ENCODE measurements at regions not wholly inside any gene's neighbourhood (a gene's known extent, or its start where the extent isn't known, plus 50 kb on each side); places are given as distances from the start of the nearest gene placed in this dataset.

- no peak for TF ChIP-seq ZBTB10 (tag by site-specific recombination; IDR thresholded peaks at IDR 0.05)
These were observed 555.1 kb upstream of the CTNND2 start (continued) for GRCh38 chr5:12459326-12459725.

DNA sequence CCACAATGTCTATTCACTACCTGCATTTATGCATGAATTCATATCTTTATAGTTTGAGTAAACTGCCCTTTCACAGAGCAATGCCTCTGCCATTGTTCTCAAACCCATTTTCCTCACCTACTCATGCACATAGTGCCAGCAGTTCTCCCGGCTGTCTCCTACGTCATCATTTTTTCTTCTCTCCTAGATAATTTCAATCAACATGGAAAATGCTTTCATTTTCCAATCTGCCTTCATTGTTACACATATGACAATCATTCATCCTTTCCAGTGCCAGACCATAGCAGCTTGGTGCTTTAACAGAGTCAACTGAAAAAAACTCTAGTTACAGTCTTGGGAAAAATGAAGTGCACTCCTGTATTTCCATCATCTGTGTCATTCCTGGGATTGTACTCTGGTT, 514.8 kb upstream of the CTNND2 start:
- TF ChIP-seq ZNF175 (tag by site-specific recombination; IDR thresholded peaks at IDR 0.05), result no peak
- no peak for TF ChIP-seq ZNF677 (tag by site-specific recombination; IDR thresholded peaks at IDR 0.05)
- TF ChIP-seq KLF10 (tag by site-specific recombination; IDR thresholded peaks at IDR 0.05), result no peak
- no peak for TF ChIP-seq ZNF274 (IDR thresholded peaks at IDR 0.05; ENCODE audit: low read length)
- no peak for TF ChIP-seq ZNF274 (tag by site-specific recombination; IDR thresholded peaks at IDR 0.05; ENCODE audit: borderline replicate concordance)
- no peak for TF ChIP-seq KLF9 (tag by site-specific recombination; IDR thresholded peaks at IDR 0.05; ENCODE audit: low read depth)
- H3K4me1 ChIP-seq (ENCODE audit: control insufficient read depth, insufficient read depth, low read length), result no peaks in the 10 kb centered on the region
- no peak overlapping the region for H3K4me3 ChIP-seq (ENCODE audit: low read depth, low read length)
- no peaks in the 10 kb centered on the region for H3K9me3 ChIP-seq (ENCODE audit: control insufficient read depth, insufficient read depth, low read depth, low read length)
- no peaks in the 10 kb centered on the region for H3K36me3 ChIP-seq (ENCODE audit: control insufficient read depth in 2 of 2, insufficient read depth in 1 of 2, low read length in 2 of 2)
- POLR2A ChIA-PET, result no interaction called here
- CTCF ChIA-PET, result no interaction called here
- no peak overlapping the region for H3K27ac ChIP-seq (ENCODE audit: extremely low read depth, low read depth, low read length)

- H3K36me3 ChIP-seq (ENCODE audit: control insufficient read depth in 2 of 2, insufficient read depth in 1 of 2, low read length in 2 of 2), result no peaks in the 10 kb centered on the region
- no peak overlapping the region for H3K4me3 ChIP-seq (ENCODE audit: low read depth, low read length)
- ChIA-PET POLR2A (no interaction called here), CTCF (no interaction called here)
- H3K9me3 ChIP-seq (ENCODE audit: control insufficient read depth, insufficient read depth, low read depth, low read length), result no peaks in the 10 kb centered on the region
- H3K27ac ChIP-seq (ENCODE audit: extremely low read depth, low read depth, low read length), result no peak overlapping the region
- H3K4me1 ChIP-seq (ENCODE audit: control insufficient read depth, insufficient read depth, low read length), result no peaks in the 10 kb centered on the region
- TF ChIP-seq ZNF211 (tag by site-specific recombination; IDR thresholded peaks at IDR 0.05; ENCODE audit: low read depth) (no peak), ZBTB1 (tag by site-specific recombination; IDR thresholded peaks at IDR 0.05) (no peak), AEBP2 (tag by site-specific recombination; IDR thresholded peaks at IDR 0.05; ENCODE audit: borderline replicate concordance) (no peak), PRDM2 (tag by site-specific recombination; IDR thresholded peaks at IDR 0.05; ENCODE audit: borderline replicate concordance) (no peak), YY1 (tag by site-specific recombination; IDR thresholded peaks at IDR 0.05) (no peak), ZNF560 (tag by site-specific recombination; IDR thresholded peaks at IDR 0.05; ENCODE audit: borderline replicate concordance) (no peak), ZNF549 (tag by site-specific recombination; IDR thresholded peaks at IDR 0.05) (no peak), ZNF175 (tag by site-specific recombination; IDR thresholded peaks at IDR 0.05) (no peak), ZNF146 (tag by site-specific recombination; IDR thresholded peaks at IDR 0.05) (no peak), REPIN1 (tag by site-specific recombination; IDR thresholded peaks at IDR 0.05; ENCODE audit: low read depth) (no peak), ZNF670 (tag by site-specific recombination; IDR thresholded peaks at IDR 0.05; ENCODE audit: low read depth) (no peak)
- TF ChIP-seq, protein P1, sequence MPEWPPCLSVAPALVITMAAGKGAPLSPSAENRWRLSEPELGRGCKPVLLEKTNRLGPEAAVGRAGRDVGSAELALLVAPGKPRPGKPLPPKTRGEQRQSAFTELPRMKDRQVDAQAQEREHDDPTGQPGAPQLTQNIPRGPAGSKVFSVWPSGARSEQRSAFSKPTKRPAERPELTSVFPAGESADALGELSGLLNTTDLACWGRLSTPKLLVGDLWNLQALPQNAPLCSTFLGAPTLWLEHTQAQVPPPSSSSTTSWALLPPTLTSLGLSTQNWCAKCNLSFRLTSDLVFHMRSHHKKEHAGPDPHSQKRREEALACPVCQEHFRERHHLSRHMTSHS (tag by site-specific recombination; IDR thresholded peaks at IDR 0.05), result no peak
- TF ChIP-seq, protein P2, sequence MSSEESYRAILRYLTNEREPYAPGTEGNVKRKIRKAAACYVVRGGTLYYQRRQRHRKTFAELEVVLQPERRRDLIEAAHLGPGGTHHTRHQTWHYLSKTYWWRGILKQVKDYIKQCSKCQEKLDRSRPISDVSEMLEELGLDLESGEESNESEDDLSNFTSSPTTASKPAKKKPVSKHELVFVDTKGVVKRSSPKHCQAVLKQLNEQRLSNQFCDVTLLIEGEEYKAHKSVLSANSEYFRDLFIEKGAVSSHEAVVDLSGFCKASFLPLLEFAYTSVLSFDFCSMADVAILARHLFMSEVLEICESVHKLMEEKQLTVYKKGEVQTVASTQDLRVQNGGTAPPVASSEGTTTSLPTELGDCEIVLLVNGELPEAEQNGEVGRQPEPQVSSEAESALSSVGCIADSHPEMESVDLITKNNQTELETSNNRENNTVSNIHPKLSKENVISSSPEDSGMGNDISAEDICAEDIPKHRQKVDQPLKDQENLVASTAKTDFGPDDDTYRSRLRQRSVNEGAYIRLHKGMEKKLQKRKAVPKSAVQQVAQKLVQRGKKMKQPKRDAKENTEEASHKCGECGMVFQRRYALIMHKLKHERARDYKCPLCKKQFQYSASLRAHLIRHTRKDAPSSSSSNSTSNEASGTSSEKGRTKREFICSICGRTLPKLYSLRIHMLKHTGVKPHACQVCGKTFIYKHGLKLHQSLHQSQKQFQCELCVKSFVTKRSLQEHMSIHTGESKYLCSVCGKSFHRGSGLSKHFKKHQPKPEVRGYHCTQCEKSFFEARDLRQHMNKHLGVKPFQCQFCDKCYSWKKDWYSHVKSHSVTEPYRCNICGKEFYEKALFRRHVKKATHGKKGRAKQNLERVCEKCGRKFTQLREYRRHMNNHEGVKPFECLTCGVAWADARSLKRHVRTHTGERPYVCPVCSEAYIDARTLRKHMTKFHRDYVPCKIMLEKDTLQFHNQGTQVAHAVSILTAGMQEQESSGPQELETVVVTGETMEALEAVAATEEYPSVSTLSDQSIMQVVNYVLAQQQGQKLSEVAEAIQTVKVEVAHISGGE (tag by site-specific recombination; conservative IDR thresholded peaks at IDR 0.05; ENCODE audit: low read depth), result no peak
These were observed 509.3 kb upstream of the CTNND2 start for GRCh38 chr5:12413585-12413984.
